ENCODE measurements at regions not wholly inside any gene's neighbourhood (a gene's known extent, or its start where the extent isn't known, plus 50 kb on each side); places are given as distances from the start of the nearest gene placed in this dataset.

DNA sequence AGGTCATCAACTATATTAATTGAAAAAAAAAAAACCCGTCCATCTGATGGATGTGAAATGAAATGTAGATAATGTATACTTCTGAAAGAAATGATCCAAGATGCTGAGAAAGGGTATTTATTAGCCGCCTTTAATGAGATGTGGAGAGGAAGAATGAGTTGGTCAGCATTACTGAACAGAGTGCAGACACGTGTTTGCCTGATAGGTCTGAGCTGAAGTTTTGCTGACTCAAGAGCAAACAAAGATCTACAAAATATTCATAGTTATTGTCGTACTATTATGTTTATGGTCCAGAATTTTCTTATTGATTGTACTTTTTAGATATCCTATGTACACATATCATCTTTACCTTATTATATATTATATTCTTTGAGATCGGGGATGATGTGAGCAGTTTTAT, 235.3 kb downstream of the RDH14 start:
- TF ChIP-seq SP1 (IDR thresholded peaks at IDR 0.05) (no peak), L3MBTL2 (conservative IDR thresholded peaks at IDR 0.05) (no peak), FOXA1 (IDR thresholded peaks at IDR 0.05) (no peak), BHLHE40 (IDR thresholded peaks at IDR 0.05; ENCODE audit: borderline replicate concordance) (no peak), FOXK2 (IDR thresholded peaks at IDR 0.05) (no peak), SUZ12 (IDR thresholded peaks at IDR 0.05) (no peak), CTBP1 (IDR thresholded peaks at IDR 0.05; ENCODE audit: borderline replicate concordance) (no peak)
- TF ChIP-seq, protein P1, sequence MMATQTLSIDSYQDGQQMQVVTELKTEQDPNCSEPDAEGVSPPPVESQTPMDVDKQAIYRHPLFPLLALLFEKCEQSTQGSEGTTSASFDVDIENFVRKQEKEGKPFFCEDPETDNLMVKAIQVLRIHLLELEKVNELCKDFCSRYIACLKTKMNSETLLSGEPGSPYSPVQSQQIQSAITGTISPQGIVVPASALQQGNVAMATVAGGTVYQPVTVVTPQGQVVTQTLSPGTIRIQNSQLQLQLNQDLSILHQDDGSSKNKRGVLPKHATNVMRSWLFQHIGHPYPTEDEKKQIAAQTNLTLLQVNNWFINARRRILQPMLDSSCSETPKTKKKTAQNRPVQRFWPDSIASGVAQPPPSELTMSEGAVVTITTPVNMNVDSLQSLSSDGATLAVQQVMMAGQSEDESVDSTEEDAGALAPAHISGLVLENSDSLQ (IDR thresholded peaks at IDR 0.05), result no peak
